ENCODE measurements at regions not wholly inside any gene's neighbourhood (a gene's known extent, or its start where the extent isn't known, plus 50 kb on each side); places are given as distances from the start of the nearest gene placed in this dataset.
"Not testable (repeated sequence)": the region's sequence is repeated elsewhere in the genome, so short reads cannot be mapped to it uniquely, and the experiment has no call there.

DNA sequence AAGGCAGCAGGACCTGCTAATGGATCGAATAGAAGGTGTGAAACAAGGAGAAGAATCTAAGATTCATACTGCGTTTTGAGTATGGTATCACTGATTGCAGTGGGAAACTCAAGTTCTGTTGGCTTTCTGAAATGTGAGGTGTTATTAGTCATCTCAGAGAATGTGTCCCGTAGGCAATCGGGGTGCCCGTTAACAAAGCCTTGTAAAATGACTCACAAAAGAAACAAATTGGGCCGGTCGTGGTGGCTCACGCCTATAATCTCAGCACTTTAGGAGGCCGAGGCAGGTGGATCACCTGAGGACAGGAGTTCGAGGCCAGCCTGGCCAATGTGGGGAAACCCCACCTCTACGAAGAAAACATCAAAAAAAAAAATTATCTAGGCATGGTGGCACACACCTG is 118.2 kb upstream of the C7orf33 start:
- no peak for DNase-seq (ENCODE audit: low spot score)

DNA sequence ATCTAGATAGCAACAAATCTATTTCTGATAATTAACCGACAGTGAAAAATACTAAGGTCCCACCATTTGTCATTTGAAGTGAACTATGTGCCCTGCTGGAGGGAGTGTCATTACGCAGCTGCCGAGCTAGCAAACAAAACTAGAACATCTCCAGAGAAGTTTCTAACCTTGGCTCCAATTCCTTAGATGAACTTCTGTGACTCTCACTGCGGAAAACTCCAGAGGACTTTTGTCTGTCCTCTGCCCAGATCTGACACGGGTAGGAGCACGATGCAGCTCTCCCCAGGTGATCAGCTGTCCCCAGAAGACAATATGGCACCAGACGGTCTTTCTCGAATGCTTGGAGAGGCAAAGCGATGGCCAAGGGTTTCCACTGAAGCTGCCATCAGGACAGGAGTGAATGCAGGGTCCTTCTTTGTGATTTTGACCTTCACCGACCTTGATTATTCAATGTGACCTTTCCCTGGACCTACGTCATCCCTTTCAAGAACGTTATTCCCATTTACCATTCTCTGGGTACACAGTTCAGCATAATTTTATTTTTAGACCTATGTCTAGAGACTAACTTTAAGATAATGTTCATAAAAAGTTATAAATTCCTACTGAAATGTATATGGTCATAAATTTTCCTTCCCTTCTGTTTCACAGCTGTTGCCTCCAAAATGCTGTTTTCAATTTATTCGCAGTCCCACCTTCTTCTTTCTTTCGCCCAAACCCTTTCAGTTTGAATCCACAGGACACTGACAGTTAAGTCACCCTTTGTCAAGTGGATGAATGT is 116.7 kb upstream of the C7orf33 start:
- no peak for DNase-seq (ENCODE audit: low spot score)

DNA sequence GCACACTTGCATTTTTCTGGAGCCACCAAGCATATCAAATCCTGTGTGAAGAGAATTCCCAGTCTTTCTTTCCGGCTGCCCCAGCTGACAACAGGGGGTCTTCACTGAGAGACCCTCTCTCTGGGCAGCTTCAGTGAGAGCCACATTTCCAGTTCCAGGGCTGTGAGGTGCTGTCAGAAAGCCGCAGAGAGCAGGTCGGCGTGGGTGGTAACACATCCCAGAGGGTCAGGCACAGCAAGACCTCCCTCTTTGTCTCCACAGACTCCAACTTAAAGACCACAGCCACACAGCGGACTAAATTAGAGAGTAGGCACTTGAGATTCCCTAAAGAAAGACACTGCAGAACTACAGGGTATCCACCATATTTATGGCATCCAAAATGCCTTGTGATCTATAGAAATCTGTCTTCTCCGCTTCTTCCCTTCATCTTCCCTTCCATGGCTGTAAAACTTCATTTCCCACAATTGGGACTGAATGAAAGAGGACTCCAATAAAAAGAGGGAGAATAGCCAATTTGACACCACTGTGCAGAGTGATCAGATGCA is 116.0 kb upstream of the C7orf33 start:
- no peak for DNase-seq (ENCODE audit: low spot score)

DNA sequence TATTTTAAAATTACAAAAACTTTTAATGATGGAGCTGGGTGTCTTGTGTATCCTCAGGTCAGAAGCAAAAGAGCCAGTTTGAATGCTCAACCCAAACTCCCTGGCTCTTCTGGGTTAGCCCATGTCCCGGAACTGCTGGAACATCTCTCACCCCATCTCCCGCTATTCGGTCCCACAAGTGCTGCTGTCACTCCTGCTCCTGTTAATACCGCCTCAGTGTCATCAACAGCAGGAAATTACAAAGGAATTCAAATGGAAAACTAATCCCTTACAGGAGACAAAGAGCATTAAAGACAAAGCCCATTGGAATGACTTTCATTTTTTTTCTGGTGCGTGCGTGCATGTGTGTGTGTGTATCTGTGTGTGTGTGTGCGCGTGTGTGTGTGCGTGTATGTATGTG is 112.0 kb upstream of the C7orf33 start:
- DNase-seq (ENCODE audit: low spot score), result no peak

DNA sequence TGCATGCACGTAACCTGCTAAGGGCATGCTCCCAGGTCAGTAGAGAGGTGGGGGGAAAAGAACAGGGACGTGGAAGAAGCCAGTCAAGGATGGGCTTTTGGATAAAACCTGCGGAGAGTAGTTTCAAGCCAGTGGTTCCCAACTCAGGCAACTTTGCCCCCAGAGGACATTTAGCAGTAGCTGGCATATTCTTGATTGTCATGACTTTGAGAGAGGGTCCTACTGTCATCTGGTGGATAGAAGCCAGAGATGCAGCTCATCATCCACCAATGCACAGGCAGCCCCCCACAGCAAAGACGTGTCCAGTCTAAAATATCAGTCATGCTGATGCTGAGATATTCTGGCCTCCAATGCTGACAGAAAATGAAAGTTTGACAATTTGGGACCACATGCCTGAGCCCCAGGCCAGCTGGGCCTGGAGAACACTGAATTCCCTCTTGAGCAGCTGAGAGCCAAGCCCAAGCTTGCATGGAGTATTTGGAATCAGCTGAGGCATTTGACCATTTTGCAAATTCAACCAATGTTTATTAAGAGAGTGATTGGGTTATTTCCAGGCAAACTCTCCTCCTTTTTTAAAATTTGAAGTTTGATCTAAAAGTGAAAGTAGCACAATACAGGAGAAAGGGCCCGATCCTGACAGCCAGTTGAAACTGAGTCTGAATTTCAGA is 110.0 kb upstream of the C7orf33 start:
- DNase-seq (ENCODE audit: low spot score), result no peak

DNA sequence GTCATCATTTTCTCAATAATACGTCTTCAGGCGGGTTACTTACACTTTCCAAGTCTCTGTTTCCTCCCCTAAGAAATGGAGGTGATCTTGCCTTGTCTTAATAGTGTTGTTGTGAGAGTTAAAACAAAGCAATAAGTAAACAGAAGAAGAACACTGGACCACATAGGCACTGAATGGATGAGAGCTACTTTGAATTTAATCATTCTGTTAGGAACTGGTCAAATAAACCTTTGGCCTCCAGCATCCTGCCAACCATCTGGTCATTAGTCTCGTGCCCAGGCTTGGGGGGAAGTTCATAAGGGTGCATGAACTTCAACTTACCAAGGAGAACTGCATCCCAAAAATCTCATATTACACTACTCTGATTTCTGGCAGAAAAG is 109.4 kb upstream of the C7orf33 start:
- DNase-seq (ENCODE audit: low spot score), result no peak

DNA sequence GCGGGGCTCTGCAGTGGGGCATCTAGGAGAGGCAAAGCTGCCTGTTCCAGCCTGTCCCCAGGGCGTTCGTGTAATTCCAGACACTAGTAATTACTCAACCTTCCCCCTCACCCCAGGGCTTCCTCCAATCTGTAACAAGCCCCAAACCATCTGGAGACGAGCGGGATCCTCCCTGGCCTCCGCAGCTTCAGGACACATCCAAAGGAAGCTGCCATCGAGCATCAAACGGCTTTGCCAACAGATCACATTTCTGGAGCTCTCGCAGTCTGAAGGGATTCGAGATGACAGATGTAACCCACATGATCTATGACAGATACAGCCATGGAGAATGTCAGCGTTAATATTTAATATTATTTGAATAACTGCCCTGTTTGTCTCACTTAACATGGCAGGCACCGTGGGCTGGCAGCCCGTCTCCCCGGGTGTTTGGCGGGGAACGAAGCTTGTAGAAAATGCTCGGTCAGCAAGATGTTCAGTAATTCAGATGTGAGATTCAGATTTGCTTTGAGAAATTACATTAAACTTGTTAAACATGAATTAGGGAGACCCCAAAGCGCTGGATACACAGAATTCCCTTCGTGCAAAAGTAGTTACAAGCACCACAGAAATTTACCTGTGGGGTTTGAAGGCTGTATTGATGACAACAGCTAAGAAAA is 108.5 kb upstream of the C7orf33 start:
- no peak for DNase-seq (ENCODE audit: low spot score)

DNA sequence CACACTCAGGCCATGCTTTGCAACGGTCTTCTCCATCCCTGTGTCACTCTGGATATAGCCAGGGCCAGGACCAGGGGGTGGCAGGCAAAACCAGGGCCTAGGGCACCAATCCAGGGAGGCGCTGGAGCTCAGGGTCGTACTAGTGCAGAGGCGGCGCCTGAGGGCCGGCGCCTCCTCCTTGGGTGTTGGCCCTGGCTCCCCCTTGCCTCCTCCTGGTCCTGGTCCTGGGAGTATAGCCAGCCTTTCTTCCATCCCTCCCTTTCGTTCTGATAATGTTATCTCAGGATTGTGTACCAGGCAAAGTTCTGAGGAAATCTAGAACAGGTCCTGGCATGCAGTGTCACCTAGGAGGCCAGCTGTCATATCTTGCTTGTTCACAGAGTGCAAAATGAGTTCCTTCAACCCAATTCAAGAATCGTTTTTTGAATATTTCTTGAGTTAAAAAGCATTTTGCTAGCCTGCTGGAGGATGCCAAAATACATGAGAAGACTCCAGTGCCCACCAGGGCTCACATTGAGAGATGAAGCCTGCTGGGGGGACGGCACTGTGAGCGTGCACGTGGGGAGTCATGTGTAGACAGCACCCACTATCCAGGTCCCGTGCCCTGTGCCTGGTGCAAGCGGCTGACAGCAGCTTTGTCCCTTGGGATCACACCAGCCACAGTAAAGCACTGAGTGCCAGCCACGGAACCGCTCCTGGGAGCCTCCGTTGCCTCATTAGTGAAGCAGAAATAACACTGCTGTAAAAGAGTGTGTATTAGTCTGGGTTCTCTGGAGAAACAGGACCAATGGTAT is 106.9 kb upstream of the C7orf33 start:
- DNase-seq (ENCODE audit: low spot score), result no peak

DNA sequence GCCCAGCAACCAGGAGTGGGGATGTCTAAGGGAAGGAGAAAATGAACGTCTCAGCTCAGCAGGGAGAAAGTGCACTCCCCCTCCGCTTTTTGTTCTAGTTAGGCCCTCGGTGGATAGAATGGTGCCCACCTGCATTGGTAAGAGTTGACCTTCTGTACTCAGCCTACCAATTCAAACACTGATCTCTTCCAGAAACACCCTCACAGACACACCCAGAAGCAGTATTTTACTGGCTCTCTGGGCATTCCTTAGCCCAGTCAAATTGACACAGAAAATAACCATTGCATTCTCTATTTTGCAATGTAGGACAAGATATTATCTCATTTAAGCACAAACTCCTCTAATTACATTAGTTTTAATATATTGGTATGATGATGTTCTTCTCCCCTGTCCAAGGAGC is 106.1 kb upstream of the C7orf33 start:
- no peak for DNase-seq (ENCODE audit: low spot score)

DNA sequence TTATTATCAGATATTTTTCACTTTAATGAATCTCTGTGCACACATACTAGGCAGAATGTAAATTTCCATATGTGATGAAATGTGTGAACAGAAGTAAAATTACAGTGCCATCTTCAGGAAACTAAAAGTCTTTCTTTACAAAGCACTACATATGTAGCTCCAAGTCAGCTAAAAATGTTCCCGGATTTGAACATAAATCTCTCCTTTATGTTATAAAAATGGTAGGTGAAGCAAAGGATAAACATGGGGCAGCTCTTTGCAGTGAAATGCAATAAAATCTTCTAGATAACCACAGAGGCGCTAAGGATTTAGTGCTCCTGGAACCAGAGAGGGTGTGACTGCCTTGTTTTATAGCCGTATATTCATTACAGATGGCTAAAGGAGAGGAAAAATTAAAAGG is 104.9 kb upstream of the C7orf33 start:
- DNase-seq (ENCODE audit: low spot score), result no peak

DNA sequence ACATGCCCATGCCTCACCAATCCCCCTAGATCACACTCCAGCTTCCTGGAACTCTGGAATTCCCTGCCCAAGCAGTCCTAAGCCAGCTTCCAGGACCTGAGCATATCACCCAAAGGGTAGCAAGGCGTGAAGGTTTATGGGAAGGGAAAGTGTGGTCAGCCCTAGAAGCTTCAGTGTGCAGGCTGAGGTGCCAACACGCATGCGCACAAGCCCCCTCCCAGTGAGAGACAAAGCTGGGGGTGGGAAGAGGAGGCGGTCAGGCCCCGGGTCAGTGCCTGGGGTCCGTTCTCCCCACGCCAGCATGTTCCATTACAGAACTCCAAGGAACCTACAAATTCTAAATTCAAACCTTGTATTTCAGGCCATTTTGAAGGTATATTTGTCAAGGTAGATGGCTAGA is 103.6 kb upstream of the C7orf33 start:
- DNase-seq (ENCODE audit: low spot score), result no peak

DNA sequence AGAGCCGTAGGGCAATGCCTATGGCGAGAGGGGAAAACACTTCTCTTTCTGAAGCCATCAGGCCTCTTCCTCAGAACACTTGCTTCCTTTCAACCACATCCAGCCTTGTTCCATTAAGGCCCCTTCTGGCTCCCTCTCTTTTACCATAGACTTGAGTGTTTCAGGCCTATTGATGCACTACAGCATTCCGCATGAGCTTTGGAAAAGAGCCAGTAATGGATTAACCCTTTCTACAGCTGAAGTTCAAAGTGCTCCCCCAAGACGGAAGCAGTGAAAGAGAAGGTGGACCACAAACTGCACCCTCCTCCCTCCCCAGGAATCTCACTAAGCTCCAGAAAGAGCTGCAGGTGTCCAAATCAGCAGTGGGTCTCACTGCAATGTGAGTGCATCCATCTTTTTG is 102.7 kb upstream of the C7orf33 start:
- no peak for DNase-seq (ENCODE audit: low spot score)

DNA sequence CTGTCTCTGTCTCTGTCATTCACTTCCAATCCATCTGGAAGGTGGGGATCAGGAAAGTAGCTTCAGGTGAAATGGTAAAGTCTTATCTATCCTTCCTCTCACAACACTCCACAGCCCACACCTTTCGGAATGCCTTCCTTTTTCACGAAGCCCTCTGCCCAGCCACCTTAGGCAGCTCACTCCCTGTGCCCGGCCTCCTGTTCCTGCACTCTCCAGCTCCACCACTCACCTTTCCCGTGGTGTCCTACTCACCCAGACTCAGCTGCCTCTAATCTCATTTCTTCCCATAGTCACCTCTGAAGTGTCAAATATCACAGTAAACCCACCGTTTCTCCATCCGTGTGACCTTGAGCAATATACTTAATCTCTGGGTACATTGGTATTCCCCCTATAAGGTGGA is 100.9 kb upstream of the C7orf33 start:
- DNase-seq (ENCODE audit: low spot score), result no peak

DNA sequence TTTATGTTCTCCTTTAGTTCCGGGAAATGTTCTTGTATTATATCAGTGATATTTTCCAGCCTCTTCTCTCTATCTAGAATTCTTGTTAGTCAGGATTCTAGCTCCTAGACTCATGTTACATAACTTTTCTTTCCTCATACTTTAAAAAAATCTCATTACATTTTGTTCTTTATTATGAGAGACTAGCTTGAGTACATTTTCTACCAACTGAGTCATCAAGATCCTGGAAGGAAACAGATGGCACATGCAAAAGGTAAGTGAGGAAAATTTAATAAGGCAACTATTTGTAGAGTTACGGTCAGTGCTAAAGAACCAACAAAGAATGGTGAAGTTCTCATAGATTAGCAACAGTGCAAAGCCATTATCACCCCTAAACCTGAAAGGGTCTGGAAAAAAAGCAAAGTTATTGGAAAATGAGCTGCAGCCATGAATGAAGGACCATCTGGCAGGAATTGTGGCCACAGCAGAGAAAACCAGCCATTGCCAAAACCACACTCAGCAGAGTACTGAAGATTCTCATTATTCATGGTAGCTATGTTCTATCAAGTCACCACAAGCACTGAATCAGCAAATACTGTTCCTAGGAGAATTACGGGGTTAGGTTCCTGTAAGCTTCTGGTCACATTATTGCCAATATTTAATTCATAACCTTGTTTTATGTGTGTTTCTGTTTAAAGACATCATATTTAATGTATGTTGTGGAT is 98.3 kb upstream of the C7orf33 start:
- no peak for DNase-seq (ENCODE audit: low spot score)

DNA sequence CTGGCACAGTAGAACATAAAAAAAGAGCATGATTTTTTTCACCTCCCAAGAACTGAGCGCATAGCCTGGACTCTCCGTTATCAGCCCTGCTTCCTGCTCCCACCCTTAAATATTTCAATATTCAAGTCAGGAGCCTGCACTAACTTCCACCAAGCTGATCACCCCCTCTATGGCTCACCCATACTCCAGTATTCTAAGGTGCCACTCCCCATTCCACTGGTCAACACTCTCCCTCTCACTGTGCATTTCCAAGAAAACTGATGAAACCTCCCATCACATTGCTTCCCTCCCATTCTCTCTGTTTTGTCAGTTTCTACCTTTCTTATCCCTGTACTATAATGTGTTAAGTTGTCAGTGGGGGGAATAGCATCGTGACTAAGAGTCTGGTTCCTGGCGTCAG is 95.0 kb upstream of the C7orf33 start:
- no peak for DNase-seq (ENCODE audit: low spot score)

DNA sequence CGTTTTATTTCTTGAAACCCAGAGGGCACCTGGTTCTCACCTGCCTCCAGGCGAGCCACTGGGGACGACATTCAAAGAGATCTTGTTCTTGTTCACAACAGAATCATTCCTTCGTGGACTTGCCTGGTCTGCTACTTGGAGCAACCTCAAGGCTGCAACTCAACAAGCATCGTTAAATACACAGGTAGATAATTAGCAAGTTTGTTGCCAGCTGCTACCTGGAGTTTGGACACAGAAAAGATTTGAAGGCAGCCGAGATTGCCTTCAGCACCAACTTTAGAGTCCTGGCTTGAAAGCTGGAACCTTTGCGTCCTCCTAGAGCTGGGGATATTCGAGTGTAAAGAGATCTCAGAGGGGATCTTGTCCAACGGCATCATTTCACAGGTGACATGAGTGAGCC is 89.6 kb upstream of the C7orf33 start:
- DNase-seq (ENCODE audit: low spot score), result no peak

DNA sequence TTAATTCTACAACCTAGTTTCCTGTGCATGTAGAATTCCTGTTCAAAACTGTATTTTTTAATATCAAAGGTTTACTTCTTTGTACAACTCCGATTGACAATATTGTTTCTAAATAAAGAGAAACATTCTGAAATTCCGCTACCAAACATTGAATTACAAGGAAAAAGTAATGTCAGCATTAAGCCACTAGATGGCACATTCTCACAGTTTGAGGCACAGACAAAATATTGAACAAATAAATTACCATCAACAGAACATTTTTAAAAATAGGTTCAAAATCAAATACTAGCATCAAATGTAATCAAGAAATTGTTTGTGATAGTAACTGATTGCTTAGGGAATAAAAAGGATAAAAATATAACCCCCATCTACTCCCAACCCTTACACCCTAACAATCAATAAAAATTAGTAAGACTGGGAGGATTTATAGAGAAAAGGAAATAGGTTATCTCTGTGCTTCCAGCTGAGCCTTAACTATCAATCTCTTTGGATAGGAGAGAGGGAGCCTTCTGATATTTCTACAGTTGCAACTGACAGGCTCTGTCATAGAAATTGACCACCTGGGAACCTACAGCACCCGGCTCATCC is 86.6 kb upstream of the C7orf33 start:
- DNase-seq (ENCODE audit: low spot score), result no peak

DNA sequence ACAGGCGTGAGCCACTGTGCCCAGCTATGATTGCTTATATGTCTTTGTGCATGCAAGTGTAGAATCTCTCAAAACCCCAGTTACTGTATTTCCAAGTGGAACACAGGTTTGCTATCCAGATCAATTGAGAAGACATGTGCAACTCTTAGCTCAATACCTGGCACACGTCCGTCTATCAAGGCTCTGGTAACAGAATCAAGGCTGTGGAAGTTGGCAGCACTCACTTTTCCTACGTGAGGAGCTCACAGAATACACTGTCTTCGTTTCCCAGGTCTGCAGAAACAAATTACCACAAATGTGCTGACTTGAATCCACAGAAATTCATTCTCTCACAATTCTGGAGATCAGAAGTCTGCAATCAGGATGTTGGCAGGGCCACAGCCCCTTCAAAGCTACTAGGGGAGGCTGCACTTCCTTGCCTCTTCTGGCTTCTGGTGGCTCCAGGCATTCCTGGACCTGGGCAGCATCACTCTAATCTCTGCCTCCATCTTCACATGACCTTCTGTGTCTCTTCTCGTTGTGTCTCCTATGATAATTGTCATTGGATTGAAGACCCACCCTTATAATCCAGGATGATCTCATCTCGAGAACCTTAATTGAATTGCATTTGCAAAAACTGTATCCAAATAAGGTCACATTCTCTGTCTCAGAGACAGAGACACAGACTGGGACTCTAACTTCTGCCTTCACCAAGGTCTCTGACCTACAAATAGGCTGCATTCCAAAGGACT is 84.8 kb upstream of the C7orf33 start:
- DNase-seq (ENCODE audit: low spot score), result no peak

DNA sequence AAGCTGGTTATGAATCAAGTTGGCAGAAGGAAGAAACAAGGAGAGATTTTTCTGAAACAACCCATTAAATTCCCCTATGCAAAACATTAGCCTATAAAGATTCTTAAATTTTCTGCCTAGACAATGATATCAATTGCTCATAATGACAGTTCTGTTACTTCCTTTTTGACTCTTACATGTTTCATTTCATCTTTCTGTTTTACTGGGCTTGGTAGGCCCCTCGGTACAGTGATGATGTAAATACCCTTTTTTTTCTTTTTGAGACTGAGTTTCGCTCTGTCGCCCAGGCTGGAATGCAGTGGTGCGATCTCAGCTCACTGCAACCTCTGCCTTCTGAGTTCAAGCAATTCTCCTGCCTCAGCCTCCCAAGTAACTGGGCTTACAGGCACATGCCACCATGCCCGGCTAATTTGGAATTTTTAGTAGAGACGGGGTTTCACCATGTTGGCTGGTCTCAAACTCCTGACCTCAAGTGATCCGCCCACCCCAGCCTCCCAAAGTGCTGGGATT is 83.4 kb upstream of the C7orf33 start:
- DNase-seq (ENCODE audit: low spot score), result not testable (repeated sequence)

DNA sequence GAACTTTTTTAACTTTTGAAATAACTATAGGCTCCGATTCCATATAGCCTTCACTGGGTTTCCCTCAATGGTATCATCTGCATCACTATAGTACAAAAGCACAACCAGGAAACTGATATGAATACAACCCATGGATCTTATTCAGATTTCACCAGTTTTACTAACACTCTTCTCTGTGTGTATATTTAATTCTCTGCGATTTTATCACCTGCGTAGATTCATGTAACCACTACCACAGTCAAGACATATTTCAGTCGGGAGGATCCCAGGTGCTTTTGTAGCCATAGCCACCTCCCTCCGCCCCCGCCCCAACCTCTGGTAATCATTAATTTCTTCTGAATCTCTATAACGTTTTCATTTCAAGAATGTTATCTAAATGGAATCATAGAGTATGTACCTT is 82.8 kb upstream of the C7orf33 start:
- DNase-seq (ENCODE audit: low spot score), result no peak

Measured in COLO829 (cell line).